MM.1S (cell line): ENCODE measurements at regions not wholly inside any gene's neighbourhood (a gene's known extent, or its start where the extent isn't known, plus 50 kb on each side); places are given as distances from the start of the nearest gene placed in this dataset.

Experiments used
- DNase-seq: peaks from one replicate; pipeline ENCODE4 v3.0.0-alpha.2; 2015
- H2AFZ ChIP-seq: fragments of 300-600 bp; sonication (generic); 2 replicates; pipeline ENCODE4 v1.6.0; 2016; ENCODE audit warnings: antibody characterized with exemption, low read length
- H3F3A ChIP-seq: fragments of 300-600 bp; sonication (generic); 2 replicates; pipeline ENCODE4 v1.6.1; 2016; ENCODE audit warnings: mild to moderate bottlenecking, antibody characterized with exemption, low read length, moderate library complexity, mixed read lengths; ENCODE audit not compliant: insufficient read depth
- H3K27ac ChIP-seq: fragments of 300-600 bp; sonication (generic); 2 replicates; pipeline ENCODE4 v1.5.1; 2016; ENCODE audit warnings: mild to moderate bottlenecking, low read length
- H3K27me3 ChIP-seq: fragments of 300-600 bp; sonication (generic); replicated peaks from 2 replicates; pipeline ENCODE4 v1.6.0; 2016; ENCODE audit warnings: low read length; ENCODE audit not compliant: insufficient read depth
- H3K36me3 ChIP-seq: fragments of 300-600 bp; sonication (generic); replicated peaks from 2 replicates; pipeline ENCODE4 v1.6.1; 2016; ENCODE audit warnings: mild to moderate bottlenecking, low read length, mixed read lengths; ENCODE audit not compliant: insufficient read depth
- H3K4me1 ChIP-seq: fragments of 300-600 bp; sonication (generic); 2 replicates; pipeline ENCODE4 v1.6.1; 2016; ENCODE audit warnings: low read length, mixed read lengths
- H3K4me2 ChIP-seq: fragments of 300-600 bp; sonication (generic); 2 replicates; pipeline ENCODE4 v1.6.0; 2016; ENCODE audit warnings: low read depth, low read length
- H3K4me3 ChIP-seq: fragments of 300-600 bp; sonication (generic); 2 replicates; pipeline ENCODE4 v1.5.1; 2016; ENCODE audit warnings: low read length, mixed read lengths
- H3K79me2 ChIP-seq: fragments of 300-600 bp; sonication (generic); 2 replicates; pipeline ENCODE4 v1.6.1; 2016; ENCODE audit warnings: mixed run types, low read length, mixed read lengths
- H3K9ac ChIP-seq: fragments of 300-600 bp; sonication (generic); 2 replicates; pipeline ENCODE4 v1.6.1; 2016; ENCODE audit warnings: low read length, mixed read lengths
- H3K9me2 ChIP-seq: fragments of 300-600 bp; sonication (generic); replicated peaks from 2 replicates; pipeline ENCODE4 v1.6.1; 2016; ENCODE audit warnings: mild to moderate bottlenecking, low read length, mixed read lengths; ENCODE audit not compliant: insufficient read depth
- H3K9me3 ChIP-seq: fragments of 300-600 bp; sonication (generic); replicated peaks from 2 replicates; pipeline ENCODE4 v1.6.1; 2016; ENCODE audit warnings: mild to moderate bottlenecking, low read length, mixed read lengths; ENCODE audit not compliant: insufficient read depth
- H4K20me1 ChIP-seq: fragments of 300-600 bp; sonication (generic); 2 replicates; pipeline ENCODE4 v1.6.1; 2016; ENCODE audit warnings: mild to moderate bottlenecking, low read length, moderate library complexity, mixed read lengths; ENCODE audit not compliant: insufficient read depth
- CTCF ChIP-seq: fragments of 300-600 bp; sonication (generic); IDR thresholded peaks from 2 replicates; pipeline ENCODE4 v1.5.1; 2016; ENCODE audit warnings: antibody characterized with exemption, low read length, mixed read lengths
- EZH2 ChIP-seq: fragments of 300-600 bp; sonication (generic); optimal IDR thresholded peaks from 2 replicates; pipeline ENCODE3; 2017; ENCODE audit warnings: low read depth, mild to moderate bottlenecking, antibody characterized with exemption, low read length, mixed read lengths
- EZH2phosphoT487 ChIP-seq: fragments of 300-600 bp; sonication (generic); IDR thresholded peaks from 2 replicates; pipeline ENCODE4 v1.6.1; 2018; ENCODE audit warnings: antibody characterized with exemption, low read length

DNA sequence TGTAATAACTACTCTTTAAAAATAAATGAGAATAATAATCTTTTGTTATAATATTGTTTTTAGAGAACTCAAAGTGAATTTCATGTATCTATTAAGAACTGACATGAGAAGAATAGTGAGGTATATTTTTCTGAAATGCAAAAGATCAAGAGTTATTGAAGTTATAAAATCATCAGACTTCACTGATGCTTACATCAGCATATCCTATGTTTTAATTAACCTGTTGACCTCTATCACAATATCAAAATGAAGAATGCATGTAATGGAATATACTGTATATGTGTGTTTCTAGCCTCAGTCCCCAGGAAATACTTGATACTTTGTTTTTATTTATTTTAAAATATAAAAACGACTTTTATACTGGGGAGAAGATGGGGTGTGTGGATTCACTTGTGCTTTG is 533.1 kb downstream of the KCTD16 start:
- H3K4me1 ChIP-seq, result no peaks in the 10 kb centered on the region
- H2AFZ ChIP-seq, result no peak overlapping the region
- no peaks in the 10 kb centered on the region for H4K20me1 ChIP-seq
- TF ChIP-seq CTCF (no peak), EZH2phosphoT487 (no peak), EZH2 (no peak)
- H3K79me2 ChIP-seq, result no peaks in the 10 kb centered on the region
- no peak overlapping the region for H3K4me3 ChIP-seq
- H3K9me2 ChIP-seq, result no peaks in the 10 kb centered on the region
- no peaks in the 10 kb centered on the region for H3F3A ChIP-seq
- no peaks in the 10 kb centered on the region for H3K36me3 ChIP-seq
- no peaks in the 10 kb centered on the region for H3K9me3 ChIP-seq
- no peak overlapping the region for H3K4me2 ChIP-seq
- DNase-seq, result no peak
- H3K27ac ChIP-seq, result no peak overlapping the region
- no peak overlapping the region for H3K9ac ChIP-seq
- H3K27me3 ChIP-seq, result no peaks in the 10 kb centered on the region

GRCh38 chr5:144698484-144698883 is 527.8 kb downstream of the KCTD16 start:
- Histone ChIP-seq H3K9me3 (no peaks in the 10 kb centered on the region), H3K79me2 (no peaks in the 10 kb centered on the region), H3K4me1 (no peaks in the 10 kb centered on the region), H4K20me1 (no peaks in the 10 kb centered on the region), H3K4me2 (no peak overlapping the region), H3F3A (no peaks in the 10 kb centered on the region), H3K36me3 (no peaks in the 10 kb centered on the region), H3K27ac (no peak overlapping the region), H2AFZ (no peak overlapping the region), H3K9ac (no peak overlapping the region), H3K27me3 (no peaks in the 10 kb centered on the region), H3K4me3 (no peak overlapping the region), H3K9me2 (no peaks in the 10 kb centered on the region)
- DNase-seq, result no peak
- TF ChIP-seq EZH2phosphoT487 (no peak), CTCF (no peak), EZH2 (no peak)

DNA sequence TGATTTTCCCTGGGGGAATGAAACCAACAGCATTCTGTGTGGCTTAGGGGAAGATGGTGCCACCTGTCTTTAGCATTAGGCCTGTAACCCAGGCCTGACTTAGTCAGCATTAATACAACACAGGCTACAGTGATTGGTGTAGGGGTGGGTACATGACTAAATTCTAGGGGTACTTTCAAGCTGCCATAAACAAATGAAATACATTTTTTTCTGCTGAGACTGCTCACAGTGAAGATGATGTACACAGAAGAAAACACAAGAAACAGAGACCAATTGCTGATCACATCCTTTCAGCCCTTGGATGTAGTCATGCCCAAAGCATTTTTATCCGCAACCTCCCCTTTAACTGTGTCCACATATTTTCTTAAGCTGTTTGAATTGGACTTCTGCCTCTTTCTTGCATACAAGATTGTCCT is 527.2 kb downstream of the KCTD16 start:
- no peak for TF ChIP-seq EZH2
- no peak overlapping the region for H2AFZ ChIP-seq
- H3F3A ChIP-seq, result no peaks in the 10 kb centered on the region
- H3K4me3 ChIP-seq, result no peak overlapping the region
- no peak overlapping the region for H3K27ac ChIP-seq
- no peak for DNase-seq
- no peaks in the 10 kb centered on the region for H3K79me2 ChIP-seq
- no peak overlapping the region for H3K9ac ChIP-seq
- H3K27me3 ChIP-seq, result no peaks in the 10 kb centered on the region
- H3K9me2 ChIP-seq, result no peaks in the 10 kb centered on the region
- no peaks in the 10 kb centered on the region for H3K36me3 ChIP-seq
- no peaks in the 10 kb centered on the region for H3K4me1 ChIP-seq
- H3K9me3 ChIP-seq, result no peaks in the 10 kb centered on the region
- H3K4me2 ChIP-seq, result no peak overlapping the region
- H4K20me1 ChIP-seq, result no peaks in the 10 kb centered on the region

DNA sequence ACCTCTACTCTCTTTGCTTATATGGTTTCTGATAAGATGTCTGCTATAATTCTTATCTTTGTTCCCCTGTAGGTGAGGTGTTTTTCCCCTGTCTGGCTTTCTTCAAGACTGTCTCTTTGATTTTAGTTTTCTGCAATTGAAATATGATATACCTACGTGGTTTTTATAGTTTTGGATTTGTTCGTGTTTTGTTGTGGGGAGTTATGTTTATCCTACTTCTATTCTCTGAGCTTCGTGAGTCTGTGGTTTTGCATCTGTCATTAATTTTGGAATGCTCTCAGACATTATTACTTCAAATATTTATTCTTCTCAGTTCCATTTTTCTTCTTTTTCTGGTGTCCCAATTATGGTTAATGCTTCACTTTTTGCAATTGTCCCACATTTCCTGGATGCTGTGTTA is 521.3 kb downstream of the KCTD16 start:
- Histone ChIP-seq H3K4me1 (no peaks in the 10 kb centered on the region), H3K4me2 (no peak overlapping the region), H3K36me3 (no peaks in the 10 kb centered on the region), H3K9me2 (no peaks in the 10 kb centered on the region), H3K79me2 (no peaks in the 10 kb centered on the region), H4K20me1 (no peaks in the 10 kb centered on the region), H3K4me3 (no peak overlapping the region), H3K27me3 (no peaks in the 10 kb centered on the region), H3K27ac (no peak overlapping the region), H3F3A (no peaks in the 10 kb centered on the region), H3K9me3 (no peaks in the 10 kb centered on the region), H3K9ac (no peak overlapping the region), H2AFZ (no peak overlapping the region)
- no peak for TF ChIP-seq EZH2
- TF ChIP-seq CTCF, result no peak
- TF ChIP-seq EZH2phosphoT487, result no peak
- no peak for DNase-seq
